Left kidney (tissue), 1 donor: ENCODE measurements at regions not wholly inside any gene's neighbourhood (a gene's known extent, or its start where the extent isn't known, plus 50 kb on each side); places are given as distances from the start of the nearest gene placed in this dataset.
A peak's percentile ranks its signal among the peaks of the same experiment; 100 is the strongest.
"Not testable (repeated sequence)": the region's sequence is repeated elsewhere in the genome, so short reads cannot be mapped to it uniquely, and the experiment has no call there.

Experiments
- DNase-seq: peaks from one replicate; pipeline ENCODE4 v3.0.0-alpha.2; 2013

GRCh38 chrX:44785652-44786051 lies 58.2 kb upstream of the DUSP21 start:
- no peak for DNase-seq

DNA sequence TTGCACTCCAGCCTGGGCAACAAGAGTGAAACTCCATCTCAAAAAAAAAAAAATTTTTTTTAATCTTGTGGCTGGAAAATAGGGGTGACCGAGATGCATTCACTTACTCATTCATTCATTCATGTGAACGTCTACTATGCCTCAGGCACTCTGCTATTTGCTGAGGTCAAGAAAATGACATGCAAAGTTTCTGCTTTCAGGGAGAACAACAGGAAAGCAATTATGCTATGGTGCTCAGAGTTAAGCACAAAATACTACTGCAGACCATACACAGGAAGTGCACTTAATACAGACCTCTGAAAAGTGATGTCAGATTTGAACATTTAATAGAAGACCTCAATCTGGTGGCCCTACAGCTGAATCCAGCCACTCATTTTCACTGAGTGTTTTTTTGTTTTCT lies 59.6 kb upstream of the DUSP21 start:
- peak; percentile 1 for DNase-seq

- no peak for DNase-seq
Measured at GRCh38 chrX:44778254-44778653, 65.6 kb upstream of the DUSP21 start.

- DNase-seq = no peak
Measured at GRCh38 chrX:44775726-44776125, 68.1 kb upstream of the DUSP21 start.

DNA sequence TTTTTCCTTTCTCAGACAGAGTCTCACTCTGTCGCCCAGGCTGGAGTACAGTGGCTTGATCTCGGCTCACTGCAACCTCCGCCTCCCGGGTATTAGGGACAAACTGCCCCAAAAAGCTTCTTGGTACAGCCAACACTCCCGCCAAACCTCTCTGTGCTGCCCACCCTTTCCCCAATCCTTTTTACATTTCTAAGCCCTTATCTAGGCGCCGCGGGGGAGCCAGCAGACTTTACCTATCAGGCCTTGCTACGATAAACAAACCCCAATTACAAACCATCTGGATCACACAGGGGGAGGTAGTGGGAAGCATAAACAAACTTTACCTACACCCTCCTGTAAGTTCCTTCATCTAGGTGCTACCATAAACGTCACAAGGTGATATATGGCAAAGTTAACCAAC lies 69.8 kb upstream of the DUSP21 start:
- DNase-seq = not testable (repeated sequence)

GRCh38 chrX:44770121-44770520 lies 73.7 kb upstream of the DUSP21 start:
- DNase-seq = no peak

DNA sequence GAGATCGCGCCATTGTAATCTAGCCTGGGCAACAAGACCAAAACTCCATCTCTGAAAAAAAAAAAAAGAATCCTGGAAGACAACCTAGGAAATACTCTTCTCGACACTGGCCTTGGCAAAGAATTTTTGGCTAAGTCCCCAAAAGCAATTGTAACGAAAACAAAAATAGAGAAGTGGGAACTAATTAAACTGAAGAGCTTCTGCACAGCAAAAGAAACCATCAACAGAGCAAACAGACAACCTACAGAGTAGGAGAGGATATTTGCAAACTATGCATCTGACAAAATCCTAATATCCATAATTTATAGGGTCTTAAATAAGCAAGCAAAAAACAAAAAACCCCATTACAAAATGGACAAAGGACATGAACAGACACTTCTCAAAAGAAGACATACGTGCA lies 76.5 kb upstream of the DUSP21 start:
- DNase-seq = no peak

- DNase-seq = no peak
Measured at GRCh38 chrX:44765556-44765955, 78.3 kb upstream of the DUSP21 start.

DNA sequence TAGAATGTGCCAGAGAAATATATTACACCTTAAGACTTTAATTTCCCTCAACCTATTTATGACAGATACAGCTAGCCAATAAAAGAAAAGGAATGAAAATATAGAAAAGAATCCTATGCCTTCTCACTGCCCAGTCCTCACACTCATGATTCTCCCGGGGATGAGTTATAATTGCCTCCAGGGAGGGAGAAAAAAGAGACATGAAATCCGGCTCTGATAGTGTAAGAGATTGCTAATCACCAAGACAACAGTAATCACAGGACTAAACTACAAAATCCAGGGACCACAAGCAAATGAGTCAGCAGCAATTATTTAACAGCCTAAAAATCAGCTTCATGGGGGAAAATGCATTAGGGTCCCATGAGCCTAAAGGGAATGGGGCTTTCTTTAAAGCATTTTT lies 95.9 kb upstream of the DUSP21 start:
- no peak for DNase-seq

DNA sequence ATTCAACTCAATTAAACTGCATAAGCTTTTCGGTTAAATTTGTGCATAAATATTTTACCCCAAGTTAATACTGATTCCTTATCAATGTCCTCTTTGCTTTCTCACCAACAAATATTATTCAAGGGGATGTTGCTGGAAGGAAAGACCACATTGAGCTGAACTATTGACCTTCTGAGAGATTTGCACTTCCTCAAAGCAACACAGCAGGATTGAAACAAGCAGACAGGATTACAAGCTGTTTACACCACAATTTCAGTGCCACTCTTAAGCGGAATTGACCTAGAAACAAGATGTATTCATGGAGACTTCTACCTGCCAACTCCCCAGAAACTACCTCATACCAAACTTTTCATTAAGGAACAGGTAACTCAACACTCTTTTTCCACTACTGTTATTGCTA lies 96.5 kb upstream of the DUSP21 start:
- DNase-seq = no peak

GRCh38 chrX:44744799-44745198 lies 99.0 kb upstream of the DUSP21 start:
- no peak for DNase-seq

DNA sequence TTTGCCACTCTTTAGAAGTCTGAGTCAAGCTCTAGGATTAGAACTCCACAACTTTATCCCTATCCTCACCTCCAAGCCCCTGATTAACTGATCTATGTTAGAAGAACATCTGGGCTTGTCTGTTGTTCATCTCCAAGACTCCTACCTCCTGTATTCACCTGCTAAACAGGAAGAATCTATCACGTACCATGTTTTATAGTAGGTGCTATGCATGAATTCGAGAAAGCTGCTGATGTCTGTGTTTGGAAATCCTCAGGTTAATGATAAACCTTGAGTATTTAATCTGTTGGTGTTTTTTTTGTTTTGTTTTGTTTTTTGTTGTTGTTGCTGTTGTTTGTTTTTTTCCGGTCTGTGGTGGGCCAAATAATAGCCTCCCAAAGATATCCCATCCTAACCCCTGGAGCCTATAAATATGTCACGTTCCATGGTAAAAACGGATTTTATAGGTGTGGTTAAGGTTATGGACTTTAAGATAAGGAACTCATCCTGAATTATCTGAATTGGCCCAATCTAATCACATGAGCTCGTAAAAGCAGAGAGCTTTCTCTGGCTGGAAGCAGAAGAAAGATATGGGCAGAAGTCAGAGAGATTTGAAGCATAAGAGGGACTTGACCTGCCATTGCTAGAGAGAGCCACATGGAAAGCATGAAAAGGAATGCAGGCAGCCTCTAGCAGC lies 101.2 kb upstream of the DUSP21 start:
- DNase-seq = no peak

GRCh38 chrX:44741859-44742258 lies 102.0 kb upstream of the DUSP21 start:
- not testable (repeated sequence) for DNase-seq

DNA sequence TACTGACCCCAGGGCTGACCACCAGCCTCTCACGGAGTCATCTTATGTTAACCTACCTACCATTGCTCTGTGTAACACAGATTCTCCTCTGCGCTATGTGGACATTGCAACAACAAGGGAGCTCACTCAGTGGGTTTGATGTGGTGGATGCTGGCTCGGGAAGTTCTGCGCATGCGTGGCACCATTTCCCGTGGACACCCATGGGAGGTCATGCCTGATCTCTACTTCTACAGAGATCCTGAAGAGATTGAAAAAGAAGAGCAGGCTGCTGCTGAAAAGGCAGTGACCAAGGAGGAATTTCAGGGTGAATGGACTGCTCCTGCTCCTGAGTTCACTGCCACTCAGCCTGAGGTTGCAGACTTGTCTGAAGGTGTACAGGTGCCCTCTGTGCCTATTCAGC lies 102.4 kb upstream of the DUSP21 start:
- not testable (repeated sequence) for DNase-seq

- no peak for DNase-seq
Measured at GRCh38 chrX:44735498-44735897, 108.3 kb upstream of the DUSP21 start.

DNA sequence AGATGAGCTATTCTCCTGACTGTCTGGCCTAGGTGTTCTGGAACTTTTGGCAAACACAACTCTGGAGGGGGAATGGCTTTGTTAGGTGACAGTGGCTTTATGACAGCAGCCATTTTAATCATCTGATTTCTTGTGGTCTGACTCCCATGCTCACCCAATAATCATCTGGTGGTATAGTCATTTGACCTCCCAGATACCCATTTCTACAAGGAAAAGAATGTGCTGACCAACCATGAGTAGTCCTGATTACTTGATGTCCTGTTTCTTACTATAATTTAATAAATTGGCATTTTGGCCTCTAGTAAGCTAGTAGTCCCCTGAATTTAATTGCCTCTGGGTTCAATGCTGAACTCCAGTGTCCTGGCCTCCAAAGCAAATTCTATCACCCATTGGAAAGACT lies 109.9 kb upstream of the DUSP21 start:
- no peak for DNase-seq

DNA sequence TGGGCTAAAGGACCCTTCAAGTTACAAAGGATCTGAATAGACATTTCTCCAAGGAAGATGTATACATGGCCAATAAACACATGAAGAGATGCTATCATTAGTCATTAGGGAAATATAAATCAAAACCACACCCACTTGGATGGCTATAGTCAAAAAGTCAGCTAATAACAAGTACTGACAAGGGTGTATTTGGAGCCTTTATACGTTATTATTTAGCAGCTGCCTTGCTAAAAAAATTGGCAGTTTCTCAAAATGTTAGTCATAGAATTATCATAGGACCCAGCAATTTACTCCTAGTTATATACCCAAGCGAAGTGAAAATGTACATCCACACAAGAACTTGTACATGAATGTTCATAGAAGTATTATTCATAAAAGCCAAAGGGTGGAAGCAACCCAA lies 112.7 kb upstream of the DUSP21 start:
- DNase-seq = no peak

DNA sequence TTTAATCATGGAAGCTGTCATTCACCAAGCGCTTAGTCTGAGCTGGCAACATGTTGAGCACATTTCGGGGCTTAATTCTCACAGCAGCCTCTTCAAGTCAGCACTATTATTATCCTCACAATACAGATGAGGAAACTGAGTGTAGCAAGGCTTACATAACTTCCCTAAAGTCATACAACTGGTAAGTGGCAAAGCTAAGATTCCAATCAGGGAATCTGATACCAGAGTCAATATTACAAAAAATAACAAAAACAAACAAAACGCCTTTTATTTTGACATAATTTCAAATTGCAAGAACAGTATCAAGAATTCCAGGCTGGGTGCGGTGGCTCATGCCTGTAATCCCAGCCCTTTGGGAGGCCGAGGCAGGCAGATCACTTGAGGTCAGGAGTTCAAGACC lies 120.4 kb upstream of the DUSP21 start:
- no peak for DNase-seq

DNA sequence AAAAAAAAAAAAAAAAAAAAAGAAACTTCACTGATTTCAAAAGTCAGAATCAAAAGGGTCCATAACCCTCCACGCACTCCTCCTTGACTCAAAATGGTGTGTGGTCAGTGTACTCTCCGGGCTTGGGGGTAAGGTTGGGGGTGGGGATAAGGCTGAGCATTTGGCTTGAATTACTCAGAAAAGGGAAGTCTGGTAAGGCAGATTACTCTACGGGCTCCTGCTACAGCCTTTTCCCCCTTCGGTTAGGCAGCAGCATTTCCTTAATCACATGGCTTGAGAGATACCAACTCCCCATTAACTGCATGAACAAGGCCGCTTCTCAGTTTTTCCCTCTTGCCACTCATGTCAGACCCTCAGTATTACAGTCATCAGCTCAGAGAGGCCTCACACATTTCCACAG lies 135.4 kb upstream of the DUSP21 start:
- DNase-seq = no peak

GRCh38 chrX:44705817-44706551 lies 137.8 kb upstream of the DUSP21 start:
- DNase-seq = no peak

GRCh38 chrX:44698357-44698756 lies 145.5 kb upstream of the DUSP21 start:
- DNase-seq = no peak

GRCh38 chrX:44693255-44693654 lies 150.6 kb upstream of the DUSP21 start:
- DNase-seq = no peak

DNA sequence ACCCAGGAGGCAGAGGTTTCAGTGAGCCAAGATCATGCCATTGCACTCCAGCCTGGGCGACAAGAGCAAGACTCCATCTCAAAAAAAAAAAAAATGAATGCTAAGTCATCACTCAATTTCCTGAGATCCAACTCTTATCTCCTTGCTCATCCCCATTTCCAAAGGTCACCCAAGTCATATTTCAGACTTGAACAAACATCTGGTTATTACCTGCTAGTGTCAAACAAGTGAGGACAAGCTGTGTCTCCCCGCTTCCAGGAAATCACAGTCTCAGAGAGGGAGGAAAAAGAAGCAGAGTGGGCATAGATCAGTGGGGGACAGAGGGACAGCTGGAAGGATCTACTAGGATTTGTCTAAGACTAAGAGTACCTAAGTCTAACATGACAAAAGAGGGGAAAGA lies 147.5 kb upstream of the FUNDC1 start:
- DNase-seq = no peak

GRCh38 chrX:44675362-44676024 lies 132.8 kb upstream of the FUNDC1 start:
- DNase-seq = peak; percentile 17
